ENCODE measurements at regions not wholly inside any gene's neighbourhood (a gene's known extent, or its start where the extent isn't known, plus 50 kb on each side); places are given as distances from the start of the nearest gene placed in this dataset.

DNA sequence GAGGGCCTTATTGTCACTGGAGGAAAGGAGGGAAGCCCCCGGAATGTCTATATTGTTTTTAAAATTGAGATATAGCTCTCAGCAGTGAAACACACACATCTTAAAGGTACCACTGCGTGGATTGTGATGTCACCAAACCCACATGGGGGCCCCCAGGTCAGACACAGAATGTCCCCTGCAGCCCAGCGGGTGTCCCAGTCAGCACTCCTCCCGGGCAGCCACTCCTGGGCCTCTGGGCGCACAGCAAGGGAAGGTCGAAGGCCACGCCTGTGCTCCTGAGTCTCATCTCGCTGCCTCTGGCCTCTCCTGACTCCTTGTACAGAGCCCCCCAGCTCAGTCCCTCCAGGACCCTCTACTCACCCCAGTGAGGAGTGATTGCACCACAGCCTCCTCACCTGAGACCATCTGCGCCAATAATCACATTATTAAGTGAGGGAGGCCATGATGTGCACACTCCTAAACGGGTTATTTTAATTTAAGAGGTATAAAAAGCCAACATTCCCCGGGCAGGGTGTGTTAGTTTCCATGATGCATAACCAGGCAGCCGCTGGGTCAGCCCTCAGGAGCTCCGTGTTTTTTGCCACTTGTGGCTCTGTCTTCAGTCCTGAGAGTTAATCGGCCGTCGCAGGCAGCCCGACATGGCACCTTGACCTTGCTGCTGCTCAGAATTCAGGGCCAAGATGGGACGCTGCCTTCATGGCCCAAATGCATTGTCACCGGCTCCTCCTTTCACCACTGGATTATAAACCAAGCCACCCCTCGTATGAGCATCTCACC lies 1089.3 kb downstream of the BRD1 start:
- TF ChIP-seq CTCF (IDR thresholded peaks at IDR 0.05), result no peak
- TF ChIP-seq POLR2AphosphoS5 (IDR thresholded peaks at IDR 0.05), result no peak
- TF ChIP-seq POLR2A (IDR thresholded peaks at IDR 0.05), result no peak
- TF ChIP-seq EP300 (IDR thresholded peaks at IDR 0.05), result no peak
